ENCODE measurements at regions not wholly inside any gene's neighbourhood (a gene's known extent, or its start where the extent isn't known, plus 50 kb on each side); places are given as distances from the start of the nearest gene placed in this dataset.

- TF ChIP-seq PATZ1 (CRISPR knock-in tag; IDR thresholded peaks at IDR 0.05; ENCODE audit: borderline replicate concordance) = no peak
- no peak for TF ChIP-seq BACH2 (CRISPR knock-in tag; IDR thresholded peaks at IDR 0.05; ENCODE audit: borderline replicate concordance)
- no peak for TF ChIP-seq ZNF70 (CRISPR knock-in tag; IDR thresholded peaks at IDR 0.05)
- no peak for TF ChIP-seq SNAI2 (CRISPR knock-in tag; IDR thresholded peaks at IDR 0.05)
- TF ChIP-seq PPARA (CRISPR knock-in tag; IDR thresholded peaks at IDR 0.05; ENCODE audit: borderline replicate concordance) = no peak
- no peak for TF ChIP-seq TCF4 (CRISPR knock-in tag; IDR thresholded peaks at IDR 0.05; ENCODE audit: borderline replicate concordance)
- no peak for TF ChIP-seq POU6F1 (CRISPR knock-in tag; IDR thresholded peaks at IDR 0.05; ENCODE audit: borderline replicate concordance, low read depth)
- no peak for TF ChIP-seq GLIS3 (CRISPR knock-in tag; IDR thresholded peaks at IDR 0.05)
These were observed 88.4 kb upstream of the SLIT3 start (continued) for GRCh38 chr5:169389318-169389717.

DNA sequence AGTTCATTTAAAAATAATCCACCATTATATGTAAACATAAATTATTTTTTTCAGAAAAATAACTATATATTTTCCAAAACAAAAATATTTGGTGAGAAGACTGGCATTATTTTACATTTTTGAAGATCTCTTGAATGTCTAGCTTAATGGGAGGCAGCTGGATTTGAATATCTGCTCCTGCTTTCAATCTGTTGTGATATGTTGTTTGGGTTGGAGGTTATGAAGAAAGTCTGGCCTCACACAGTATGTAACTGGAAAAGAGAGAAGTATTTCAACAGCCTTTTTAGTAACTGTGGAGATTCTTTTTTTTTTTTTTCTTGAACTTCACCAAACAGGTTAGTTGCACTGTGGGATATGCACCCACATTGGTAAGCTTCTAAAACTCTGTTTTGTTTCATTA is 84.7 kb upstream of the SLIT3 start:
- no peak for ATAC-seq
- TF ChIP-seq ARNTL (CRISPR knock-in tag; IDR thresholded peaks at IDR 0.05; ENCODE audit: borderline replicate concordance, low read depth) (no peak), TCF4 (CRISPR knock-in tag; IDR thresholded peaks at IDR 0.05; ENCODE audit: borderline replicate concordance) (no peak), ZFP30 (CRISPR knock-in tag; IDR thresholded peaks at IDR 0.05) (no peak), CSDC2 (CRISPR knock-in tag; IDR thresholded peaks at IDR 0.05) (no peak), PATZ1 (CRISPR knock-in tag; IDR thresholded peaks at IDR 0.05; ENCODE audit: borderline replicate concordance) (no peak), RARB (CRISPR knock-in tag; IDR thresholded peaks at IDR 0.05) (no peak), ISL1 (CRISPR knock-in tag; IDR thresholded peaks at IDR 0.05) (no peak), GLIS3 (CRISPR knock-in tag; IDR thresholded peaks at IDR 0.05) (no peak), ZFP3 (CRISPR knock-in tag; IDR thresholded peaks at IDR 0.05) (no peak)
- TF ChIP-seq, protein P1, sequence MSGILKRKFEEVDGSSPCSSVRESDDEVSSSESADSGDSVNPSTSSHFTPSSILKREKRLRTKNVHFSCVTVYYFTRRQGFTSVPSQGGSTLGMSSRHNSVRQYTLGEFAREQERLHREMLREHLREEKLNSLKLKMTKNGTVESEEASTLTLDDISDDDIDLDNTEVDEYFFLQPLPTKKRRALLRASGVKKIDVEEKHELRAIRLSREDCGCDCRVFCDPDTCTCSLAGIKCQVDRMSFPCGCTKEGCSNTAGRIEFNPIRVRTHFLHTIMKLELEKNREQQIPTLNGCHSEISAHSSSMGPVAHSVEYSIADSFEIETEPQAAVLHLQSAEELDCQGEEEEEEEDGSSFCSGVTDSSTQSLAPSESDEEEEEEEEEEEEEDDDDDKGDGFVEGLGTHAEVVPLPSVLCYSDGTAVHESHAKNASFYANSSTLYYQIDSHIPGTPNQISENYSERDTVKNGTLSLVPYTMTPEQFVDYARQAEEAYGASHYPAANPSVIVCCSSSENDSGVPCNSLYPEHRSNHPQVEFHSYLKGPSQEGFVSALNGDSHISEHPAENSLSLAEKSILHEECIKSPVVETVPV (CRISPR knock-in tag; IDR thresholded peaks at IDR 0.05) = no peak
- TF ChIP-seq, protein P2, sequence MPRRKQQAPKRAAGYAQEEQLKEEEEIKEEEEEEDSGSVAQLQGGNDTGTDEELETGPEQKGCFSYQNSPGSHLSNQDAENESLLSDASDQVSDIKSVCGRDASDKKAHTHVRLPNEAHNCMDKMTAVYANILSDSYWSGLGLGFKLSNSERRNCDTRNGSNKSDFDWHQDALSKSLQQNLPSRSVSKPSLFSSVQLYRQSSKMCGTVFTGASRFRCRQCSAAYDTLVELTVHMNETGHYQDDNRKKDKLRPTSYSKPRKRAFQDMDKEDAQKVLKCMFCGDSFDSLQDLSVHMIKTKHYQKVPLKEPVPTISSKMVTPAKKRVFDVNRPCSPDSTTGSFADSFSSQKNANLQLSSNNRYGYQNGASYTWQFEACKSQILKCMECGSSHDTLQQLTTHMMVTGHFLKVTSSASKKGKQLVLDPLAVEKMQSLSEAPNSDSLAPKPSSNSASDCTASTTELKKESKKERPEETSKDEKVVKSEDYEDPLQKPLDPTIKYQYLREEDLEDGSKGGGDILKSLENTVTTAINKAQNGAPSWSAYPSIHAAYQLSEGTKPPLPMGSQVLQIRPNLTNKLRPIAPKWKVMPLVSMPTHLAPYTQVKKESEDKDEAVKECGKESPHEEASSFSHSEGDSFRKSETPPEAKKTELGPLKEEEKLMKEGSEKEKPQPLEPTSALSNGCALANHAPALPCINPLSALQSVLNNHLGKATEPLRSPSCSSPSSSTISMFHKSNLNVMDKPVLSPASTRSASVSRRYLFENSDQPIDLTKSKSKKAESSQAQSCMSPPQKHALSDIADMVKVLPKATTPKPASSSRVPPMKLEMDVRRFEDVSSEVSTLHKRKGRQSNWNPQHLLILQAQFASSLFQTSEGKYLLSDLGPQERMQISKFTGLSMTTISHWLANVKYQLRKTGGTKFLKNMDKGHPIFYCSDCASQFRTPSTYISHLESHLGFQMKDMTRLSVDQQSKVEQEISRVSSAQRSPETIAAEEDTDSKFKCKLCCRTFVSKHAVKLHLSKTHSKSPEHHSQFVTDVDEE (CRISPR knock-in tag; IDR thresholded peaks at IDR 0.05) = no peak

DNA sequence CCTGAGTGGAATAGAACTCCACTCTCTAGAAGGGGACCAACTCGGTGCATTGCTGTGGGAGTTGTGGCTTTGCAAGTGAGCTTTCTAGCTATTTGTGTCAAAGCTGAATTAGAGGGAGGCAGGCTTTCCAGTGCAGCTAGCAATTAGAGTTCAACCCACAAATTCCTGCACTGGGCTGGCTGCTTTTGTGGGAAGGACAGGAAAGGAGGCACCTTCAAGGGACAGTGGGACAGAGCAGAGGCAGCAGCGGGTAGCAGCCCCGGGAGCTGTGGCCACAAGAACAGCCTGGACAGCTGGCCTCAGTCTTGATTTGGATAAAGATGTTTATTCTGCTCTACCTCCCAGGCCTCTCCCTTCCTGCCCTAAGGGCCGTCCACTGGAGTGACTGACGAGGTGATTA is 83.7 kb upstream of the SLIT3 start:
- no peak for ATAC-seq
- TF ChIP-seq RARB (CRISPR knock-in tag; IDR thresholded peaks at IDR 0.05) = no peak
- no peak for TF ChIP-seq CSDC2 (CRISPR knock-in tag; IDR thresholded peaks at IDR 0.05)
- TF ChIP-seq, protein P2 (CRISPR knock-in tag; IDR thresholded peaks at IDR 0.05) = no peak
- no peak for TF ChIP-seq ESRRG (CRISPR knock-in tag; IDR thresholded peaks at IDR 0.05)
- no peak for TF ChIP-seq ZFP3 (CRISPR knock-in tag; IDR thresholded peaks at IDR 0.05)
- no peak for TF ChIP-seq ZFP30 (CRISPR knock-in tag; IDR thresholded peaks at IDR 0.05)
- TF ChIP-seq OSR1 (CRISPR knock-in tag; IDR thresholded peaks at IDR 0.05) = no peak
- TF ChIP-seq TOX (CRISPR knock-in tag; IDR thresholded peaks at IDR 0.05; ENCODE audit: borderline replicate concordance) = no peak
